ENCODE measurements at regions not wholly inside any gene's neighbourhood (a gene's known extent, or its start where the extent isn't known, plus 50 kb on each side); places are given as distances from the start of the nearest gene placed in this dataset.

- Mint-ChIP-seq H3K4me3 (no peak overlapping the region), H3K9me3 (no peaks in the 10 kb centered on the region), H3K27me3 (no peaks in the 10 kb centered on the region), H3K36me3 (no peaks in the 10 kb centered on the region), H3K4me1 (no peaks in the 10 kb centered on the region), H3K27ac (no peak overlapping the region)
These were observed 83.9 kb upstream of the WWC1 start for GRCh38 chr5:168207450-168208029.

GRCh38 chr5:168209244-168209995, 82.0 kb upstream of the WWC1 start:
- Mint-ChIP-seq H3K4me1 (no peaks in the 10 kb centered on the region), H3K27me3 (no peaks in the 10 kb centered on the region), H3K9me3 (no peaks in the 10 kb centered on the region), H3K4me3 (no peak overlapping the region), H3K36me3 (no peaks in the 10 kb centered on the region), H3K27ac (no peak overlapping the region)

- Mint-ChIP-seq H3K4me1 (no peaks in the 10 kb centered on the region), H3K36me3 (no peaks in the 10 kb centered on the region), H3K4me3 (no peak overlapping the region), H3K27me3 (no peaks in the 10 kb centered on the region), H3K9me3 (no peaks in the 10 kb centered on the region), H3K27ac (no peak overlapping the region)
These were observed 81.4 kb upstream of the WWC1 start for GRCh38 chr5:168209997-168210396.

GRCh38 chr5:168211245-168211644, 80.2 kb upstream of the WWC1 start:
- Mint-ChIP-seq H3K27ac (no peak overlapping the region), H3K4me3 (no peak overlapping the region), H3K36me3 (no peaks in the 10 kb centered on the region), H3K27me3 (no peaks in the 10 kb centered on the region), H3K9me3 (no peaks in the 10 kb centered on the region), H3K4me1 (no peaks in the 10 kb centered on the region)

GRCh38 chr5:168211936-168212335, 79.5 kb upstream of the WWC1 start:
- Mint-ChIP-seq H3K27me3 (no peaks in the 10 kb centered on the region), H3K36me3 (no peaks in the 10 kb centered on the region), H3K9me3 (no peaks in the 10 kb centered on the region), H3K27ac (no peak overlapping the region), H3K4me3 (no peak overlapping the region), H3K4me1 (no peaks in the 10 kb centered on the region)

GRCh38 chr5:168214071-168214470, 77.4 kb upstream of the WWC1 start:
- H3K4me3 Mint-ChIP-seq = no peak overlapping the region
- no peaks in the 10 kb centered on the region for H3K4me1 Mint-ChIP-seq
- peaks cover 3% of the 10 kb centered on the region for H3K27me3 Mint-ChIP-seq
- no peak overlapping the region for H3K27ac Mint-ChIP-seq
- H3K36me3 Mint-ChIP-seq = no peaks in the 10 kb centered on the region
- no peaks in the 10 kb centered on the region for H3K9me3 Mint-ChIP-seq

GRCh38 chr5:168214886-168215285, 76.6 kb upstream of the WWC1 start:
- H3K36me3 Mint-ChIP-seq = no peaks in the 10 kb centered on the region
- H3K4me3 Mint-ChIP-seq = no peak overlapping the region
- H3K4me1 Mint-ChIP-seq = no peaks in the 10 kb centered on the region

GRCh38 chr5:168215646-168216045, 75.8 kb upstream of the WWC1 start:
- Mint-ChIP-seq H3K4me1 (no peaks in the 10 kb centered on the region), H3K27ac (no peak overlapping the region), H3K4me3 (no peak overlapping the region), H3K36me3 (no peaks in the 10 kb centered on the region), H3K27me3 (peaks cover 3% of the 10 kb centered on the region), H3K9me3 (no peaks in the 10 kb centered on the region)

More at GRCh38 chr5:168214886-168215285, 76.6 kb upstream of the WWC1 start:
- no peak overlapping the region for H3K27ac Mint-ChIP-seq
- no peaks in the 10 kb centered on the region for H3K9me3 Mint-ChIP-seq
- peaks cover 3% of the 10 kb centered on the region for H3K27me3 Mint-ChIP-seq

- no peaks in the 10 kb centered on the region for H3K9me3 Mint-ChIP-seq
- H3K27ac Mint-ChIP-seq = no peak overlapping the region
- no peaks in the 10 kb centered on the region for H3K36me3 Mint-ChIP-seq
- no peak overlapping the region for H3K4me3 Mint-ChIP-seq
- H3K4me1 Mint-ChIP-seq = no peaks in the 10 kb centered on the region
- peaks cover 3% of the 10 kb centered on the region for H3K27me3 Mint-ChIP-seq
These were observed 74.5 kb upstream of the WWC1 start for GRCh38 chr5:168216989-168217388.

GRCh38 chr5:168217497-168217896, 73.9 kb upstream of the WWC1 start:
- H3K27me3 Mint-ChIP-seq = peaks cover 3% of the 10 kb centered on the region
- H3K9me3 Mint-ChIP-seq = no peaks in the 10 kb centered on the region
- H3K4me3 Mint-ChIP-seq = no peak overlapping the region
- H3K4me1 Mint-ChIP-seq = no peaks in the 10 kb centered on the region
- no peak overlapping the region for H3K27ac Mint-ChIP-seq
- no peaks in the 10 kb centered on the region for H3K36me3 Mint-ChIP-seq

- no peaks in the 10 kb centered on the region for H3K36me3 Mint-ChIP-seq
- no peak overlapping the region for H3K4me3 Mint-ChIP-seq
- H3K27ac Mint-ChIP-seq = no peak overlapping the region
- peaks cover 3% of the 10 kb centered on the region for H3K27me3 Mint-ChIP-seq
- no peaks in the 10 kb centered on the region for H3K4me1 Mint-ChIP-seq
- H3K9me3 Mint-ChIP-seq = no peaks in the 10 kb centered on the region
These were observed 72.7 kb upstream of the WWC1 start for GRCh38 chr5:168218746-168219145.

GRCh38 chr5:168219515-168220410, 71.7 kb upstream of the WWC1 start:
- Mint-ChIP-seq H3K27ac (no peak overlapping the region), H3K27me3 (peaks cover 3% of the 10 kb centered on the region), H3K4me3 (no peak overlapping the region), H3K4me1 (no peaks in the 10 kb centered on the region), H3K9me3 (no peaks in the 10 kb centered on the region), H3K36me3 (no peaks in the 10 kb centered on the region)

- Mint-ChIP-seq H3K27ac (no peak overlapping the region), H3K4me1 (peaks cover 9% of the 10 kb centered on the region), H3K36me3 (no peaks in the 10 kb centered on the region), H3K27me3 (no peaks in the 10 kb centered on the region), H3K4me3 (no peak overlapping the region), H3K9me3 (no peaks in the 10 kb centered on the region)
These were observed 67.4 kb upstream of the WWC1 start for GRCh38 chr5:168224085-168224484.

- no peaks in the 10 kb centered on the region for H3K36me3 Mint-ChIP-seq
- H3K4me3 Mint-ChIP-seq = no peak overlapping the region
- peaks cover 9% of the 10 kb centered on the region for H3K4me1 Mint-ChIP-seq
- H3K27me3 Mint-ChIP-seq = peaks cover 2% of the 10 kb centered on the region
- no peaks in the 10 kb centered on the region for H3K9me3 Mint-ChIP-seq
- H3K27ac Mint-ChIP-seq = no peak overlapping the region
These were observed 65.4 kb upstream of the WWC1 start for GRCh38 chr5:168226012-168226411.

GRCh38 chr5:168227001-168227400, 64.4 kb upstream of the WWC1 start:
- Mint-ChIP-seq H3K4me1 (peaks cover 9% of the 10 kb centered on the region), H3K4me3 (peak overlapping the region; percentile 35), H3K27ac (peak overlapping the region; percentile 44), H3K9me3 (no peaks in the 10 kb centered on the region), H3K27me3 (peaks cover 2% of the 10 kb centered on the region), H3K36me3 (no peaks in the 10 kb centered on the region)
